Activated naive CD8-positive, alpha-beta T cell treated with anti-CD3 and anti-CD28 coated beads, Interleukin-2, amount 50 U/mL, for 16 hours (primary cell): ENCODE measurements at regions not wholly inside any gene's neighbourhood (a gene's known extent, or its start where the extent isn't known, plus 50 kb on each side); places are given as distances from the start of the nearest gene placed in this dataset.
"Not testable (repeated sequence)": the region's sequence is repeated elsewhere in the genome, so short reads cannot be mapped to it uniquely, and the experiment has no call there.

Source experiments
- DNase-seq: peaks from one replicate; pipeline ENCODE4 v3.0.0-alpha.2; 2020; ENCODE audit warnings: low read depth, low spot score

DNA sequence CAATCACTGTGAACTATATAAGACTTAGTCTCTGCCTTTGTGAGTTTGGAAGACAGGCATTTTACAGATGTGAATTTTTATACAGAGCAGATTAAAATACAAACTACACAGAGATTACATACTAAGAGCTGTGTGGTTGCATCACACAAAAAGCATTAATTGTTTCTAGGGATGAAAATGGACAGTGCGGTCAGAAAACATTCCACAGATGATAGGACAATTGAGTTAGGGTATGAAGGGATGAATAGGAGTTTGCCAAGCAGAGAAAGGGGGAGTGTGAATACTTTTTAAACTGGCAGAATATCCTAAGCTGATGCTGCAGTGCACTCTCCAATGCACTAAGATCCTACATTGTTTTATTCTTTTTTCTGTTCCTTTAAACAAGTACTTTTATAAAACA, 345.8 kb downstream of the VRK1 start:
- DNase-seq = no peak

DNA sequence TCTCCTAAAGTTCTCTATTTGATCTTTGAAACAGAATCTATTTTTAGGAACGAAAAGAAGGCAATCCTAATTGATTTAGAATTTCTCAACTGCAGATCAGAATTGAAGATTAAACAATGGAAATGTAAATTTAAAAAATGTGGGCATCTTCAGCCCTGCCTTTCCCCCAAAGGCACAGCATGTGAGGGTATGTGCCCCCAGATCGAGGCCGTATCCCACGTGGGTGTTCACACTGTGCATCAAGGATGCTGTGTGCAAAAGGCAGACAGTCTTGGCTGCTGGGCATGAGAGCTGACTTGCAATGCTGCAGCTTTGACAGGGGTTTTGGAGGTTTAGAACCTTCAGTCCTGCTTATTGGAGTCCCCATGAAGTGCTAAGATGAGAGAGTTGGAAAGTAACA, 346.3 kb downstream of the VRK1 start:
- DNase-seq = no peak

DNA sequence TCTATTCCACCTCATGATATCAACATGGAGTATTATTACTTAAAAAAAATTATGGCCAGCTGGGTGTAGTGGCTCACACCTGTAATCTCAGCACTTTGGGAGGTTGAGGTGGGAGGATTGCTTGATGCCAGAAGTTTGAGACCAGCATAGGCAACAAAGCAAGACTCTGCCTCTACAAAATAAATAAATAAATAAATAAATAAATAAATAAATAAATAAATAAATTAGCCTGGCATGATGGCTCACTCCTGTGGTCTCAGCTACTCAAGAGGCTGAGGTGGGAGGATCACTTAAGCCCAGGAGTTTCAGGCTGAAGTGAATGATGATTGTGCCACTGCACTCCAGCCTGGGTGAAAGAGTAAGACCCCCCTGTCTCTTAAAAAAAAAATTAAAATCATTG, 350.8 kb downstream of the VRK1 start:
- not testable (repeated sequence) for DNase-seq

DNA sequence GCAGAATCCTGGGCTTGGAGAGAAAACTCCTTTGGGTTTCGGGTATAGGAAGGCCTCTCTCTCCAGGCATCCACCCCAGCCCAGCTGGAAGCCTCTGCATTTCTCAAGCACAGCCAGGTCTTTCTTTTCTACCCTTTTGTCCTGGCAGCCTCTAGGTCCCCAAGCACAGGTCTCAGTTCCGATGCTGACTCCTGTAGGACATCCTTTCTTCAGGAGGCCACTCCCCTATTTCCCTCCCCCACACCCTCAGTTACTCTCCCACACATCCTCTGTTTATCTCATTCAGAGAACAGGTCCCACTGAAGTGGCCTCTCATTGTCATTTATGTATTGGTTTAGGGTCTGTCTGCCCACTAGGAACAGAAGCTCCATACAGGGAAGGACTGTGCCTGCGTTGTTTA, 352.6 kb downstream of the VRK1 start:
- no peak for DNase-seq

DNA sequence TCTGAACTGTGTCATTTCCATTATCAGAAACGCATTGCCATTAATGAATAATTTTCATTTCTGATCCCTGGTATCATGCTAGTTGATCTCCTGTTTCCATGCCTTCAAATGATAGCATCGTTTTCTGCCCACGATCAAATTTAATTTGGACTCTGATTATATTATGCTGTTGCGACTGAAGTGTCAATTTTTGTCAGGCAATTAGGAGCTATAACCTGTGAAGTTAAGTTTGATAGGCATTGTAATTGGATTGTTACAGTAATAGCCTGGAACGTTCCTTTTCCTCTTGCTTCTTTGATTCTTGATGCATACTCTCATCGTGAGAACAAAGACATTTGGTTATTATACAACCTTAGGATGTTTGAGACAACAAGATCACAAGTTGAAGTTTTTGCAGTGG, 356.3 kb downstream of the VRK1 start:
- DNase-seq = no peak

DNA sequence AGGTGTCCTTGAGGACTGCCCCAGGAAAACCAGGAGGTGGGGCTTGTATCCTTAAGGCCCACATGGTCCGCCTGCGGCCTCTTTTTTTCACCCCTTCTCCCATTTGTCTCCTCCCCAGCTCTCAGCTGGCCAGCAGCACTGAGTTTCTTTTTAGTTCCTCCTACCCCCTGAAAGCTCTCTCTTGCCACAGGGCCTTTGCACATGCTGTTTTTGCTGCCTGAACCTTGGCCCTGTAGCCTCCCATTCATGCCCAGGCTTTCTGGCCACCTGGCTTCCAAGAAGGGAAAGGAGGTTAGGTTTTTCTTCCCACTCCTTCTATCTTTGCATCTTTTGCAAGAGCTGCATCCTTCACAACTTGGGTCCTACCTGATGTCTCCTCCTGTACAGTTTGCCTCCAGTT, 358.1 kb downstream of the VRK1 start:
- DNase-seq = no peak

DNA sequence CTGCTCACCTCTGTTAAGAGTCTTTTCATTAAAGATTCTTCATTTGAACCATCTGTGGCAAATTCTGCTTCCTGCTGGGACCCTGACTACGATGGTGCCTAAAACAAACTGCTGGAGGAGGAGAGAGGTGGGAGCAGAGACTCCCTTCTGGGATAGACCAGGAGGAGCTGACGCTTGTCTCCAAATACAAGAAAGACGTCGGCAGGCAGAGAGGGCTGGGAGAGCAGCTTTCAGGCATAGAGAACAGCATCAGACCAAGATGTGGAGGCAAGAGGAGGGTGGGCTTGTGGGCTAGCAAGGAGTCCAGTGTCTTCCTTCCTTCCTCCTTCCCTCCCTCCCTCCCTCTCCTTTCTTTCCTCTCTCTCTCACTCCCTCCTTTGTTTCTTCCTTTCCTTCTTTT, 358.6 kb downstream of the VRK1 start:
- no peak for DNase-seq

DNA sequence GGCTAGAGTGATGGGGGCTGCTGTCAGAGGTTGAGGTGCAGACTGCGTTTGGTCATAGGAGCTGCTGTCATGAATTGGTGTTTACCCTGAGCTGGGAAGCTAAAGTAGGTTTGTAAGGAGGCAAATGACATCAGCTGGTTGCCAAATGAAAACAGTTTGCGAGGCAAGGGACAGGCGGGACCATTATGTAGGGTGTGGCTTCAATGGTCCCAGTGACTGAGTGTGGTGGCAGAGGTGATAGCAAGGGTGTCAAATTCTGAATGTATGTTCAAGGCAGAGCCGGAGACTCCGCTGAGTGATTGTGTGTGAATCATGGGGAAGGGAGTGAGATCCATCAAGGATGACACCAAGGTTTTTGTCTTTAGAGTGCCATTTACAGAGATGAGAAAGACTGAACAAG, 359.5 kb downstream of the VRK1 start:
- no peak for DNase-seq

DNA sequence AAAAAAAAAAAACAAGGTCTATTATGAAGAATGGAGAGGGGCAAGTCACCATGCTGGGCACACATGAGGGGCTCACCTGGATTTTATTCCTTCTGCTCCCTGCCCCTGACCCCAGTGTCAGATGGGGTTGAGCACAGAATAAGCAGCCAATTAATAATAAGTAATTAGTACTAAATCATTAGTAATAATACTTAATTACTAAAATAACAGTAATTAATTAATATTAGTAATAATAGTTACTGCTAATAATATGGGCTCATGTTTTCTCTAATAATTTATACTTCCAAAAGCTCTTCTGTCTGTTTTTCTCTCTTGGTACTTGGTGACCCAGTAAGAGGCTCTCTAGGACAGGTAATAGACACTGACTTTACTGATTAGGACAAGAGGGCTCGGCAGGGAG, 360.9 kb downstream of the VRK1 start:
- no peak for DNase-seq

DNA sequence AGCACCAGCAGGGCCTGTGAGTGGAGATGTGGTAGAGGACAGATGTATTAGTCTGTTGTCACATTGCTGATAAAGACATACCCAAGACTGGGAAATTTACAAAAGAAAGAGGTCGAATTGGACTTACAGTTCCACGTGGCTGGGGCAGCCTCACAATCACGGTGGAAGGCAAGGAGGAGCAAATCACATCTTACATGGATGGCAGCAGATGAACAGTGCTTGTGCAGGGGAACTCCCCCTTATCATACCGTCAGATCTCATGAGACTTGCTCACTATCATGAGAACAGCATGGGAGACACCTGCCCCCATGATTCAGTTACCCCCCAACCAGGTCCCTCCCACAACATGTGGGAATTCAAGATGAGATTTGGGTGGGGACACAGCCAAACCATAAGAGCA, 361.9 kb downstream of the VRK1 start:
- no peak for DNase-seq

DNA sequence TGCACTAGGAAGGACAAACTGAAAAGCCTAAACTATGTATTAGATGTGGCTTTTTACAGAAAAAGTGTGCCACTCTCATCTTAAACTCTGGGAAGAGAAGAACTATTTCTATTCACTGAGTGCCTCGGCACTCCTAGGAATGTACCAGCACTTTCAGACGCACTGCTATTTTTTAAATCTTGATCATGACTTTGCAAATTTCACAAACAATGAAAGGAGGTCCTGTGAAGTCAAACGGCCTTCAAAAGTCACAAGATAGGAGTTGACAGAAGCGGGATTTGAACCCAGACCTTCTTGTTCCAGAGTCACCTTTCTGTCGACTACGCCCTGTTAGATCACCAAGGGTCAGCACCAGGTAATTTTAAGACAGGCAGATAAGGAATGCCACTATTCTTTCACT, 365.4 kb downstream of the VRK1 start:
- DNase-seq = no peak

DNA sequence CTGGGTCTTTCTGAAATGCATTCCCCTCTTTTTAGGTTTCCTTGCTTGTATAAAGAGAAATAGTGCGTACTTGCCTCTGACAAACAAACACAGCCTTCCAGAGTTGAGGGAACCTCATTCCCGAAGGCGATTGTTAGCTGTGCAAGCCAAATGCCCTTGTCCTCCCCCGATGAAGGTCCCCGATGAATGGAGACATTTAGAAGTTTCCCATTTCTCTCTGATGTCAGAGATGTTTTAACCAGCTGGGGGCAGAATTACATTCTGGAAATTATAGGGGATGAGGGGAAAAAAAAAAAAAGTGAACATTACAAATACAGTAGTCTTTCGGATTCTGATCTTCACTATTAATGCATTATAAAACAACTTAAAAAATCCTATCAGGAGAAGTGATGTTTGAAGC, 366.8 kb downstream of the VRK1 start:
- no peak for DNase-seq

DNA sequence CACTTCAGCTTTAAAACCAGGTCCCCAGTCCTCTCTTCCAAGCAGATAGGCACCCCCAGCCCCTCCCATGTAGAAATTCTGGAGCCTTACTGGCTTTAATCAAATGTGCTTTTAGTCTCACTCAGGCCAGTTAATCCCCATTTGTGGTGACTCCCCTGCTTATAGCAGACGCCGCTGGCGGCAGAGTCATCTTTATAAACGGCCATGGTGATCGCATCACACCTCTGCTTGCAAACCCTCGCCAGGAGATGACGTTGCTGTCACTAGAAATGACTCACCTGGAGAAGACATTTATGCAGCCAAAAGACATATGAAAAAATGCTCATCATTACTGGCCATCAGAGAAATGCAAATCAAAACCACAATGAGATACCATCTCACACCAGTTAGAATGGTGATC, 369.3 kb downstream of the VRK1 start:
- DNase-seq = no peak

DNA sequence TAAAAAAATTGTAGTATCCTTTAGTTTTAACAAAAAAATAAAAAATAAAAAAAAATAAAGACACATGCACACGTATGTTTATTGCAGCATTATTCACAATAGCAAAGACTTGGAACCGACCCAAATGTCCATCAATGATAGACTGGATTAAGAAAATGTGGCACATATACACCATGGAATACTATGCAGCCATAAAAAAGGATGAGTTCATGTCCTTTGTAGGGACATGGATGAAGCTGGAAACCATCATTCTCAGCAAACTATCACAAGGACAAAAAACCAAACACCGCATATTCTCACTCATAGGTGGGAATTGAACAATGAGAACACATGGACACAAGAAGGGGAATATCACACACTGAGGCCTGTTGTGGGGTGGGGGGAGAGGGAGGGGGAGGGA, 370.4 kb downstream of the VRK1 start:
- DNase-seq = not testable (repeated sequence)

DNA sequence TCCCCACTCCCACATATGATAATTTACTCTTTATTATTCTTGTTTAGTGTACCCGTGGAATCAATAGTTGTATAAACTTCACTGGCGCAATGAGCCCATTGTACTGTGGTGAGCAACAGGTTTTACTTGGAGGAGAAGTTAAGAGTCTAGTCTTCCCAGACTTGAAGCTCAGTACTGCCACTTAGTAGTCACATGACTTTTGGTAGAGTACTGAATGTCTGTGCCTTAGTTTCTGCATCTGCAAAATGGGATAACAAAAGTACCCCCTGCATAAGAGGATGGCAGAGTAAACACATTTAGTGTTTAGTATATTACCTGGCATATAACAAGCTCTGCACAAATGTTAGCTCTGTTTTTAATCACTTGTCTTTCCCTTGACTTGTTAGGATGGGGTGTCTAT, 375.5 kb downstream of the VRK1 start:
- no peak for DNase-seq

DNA sequence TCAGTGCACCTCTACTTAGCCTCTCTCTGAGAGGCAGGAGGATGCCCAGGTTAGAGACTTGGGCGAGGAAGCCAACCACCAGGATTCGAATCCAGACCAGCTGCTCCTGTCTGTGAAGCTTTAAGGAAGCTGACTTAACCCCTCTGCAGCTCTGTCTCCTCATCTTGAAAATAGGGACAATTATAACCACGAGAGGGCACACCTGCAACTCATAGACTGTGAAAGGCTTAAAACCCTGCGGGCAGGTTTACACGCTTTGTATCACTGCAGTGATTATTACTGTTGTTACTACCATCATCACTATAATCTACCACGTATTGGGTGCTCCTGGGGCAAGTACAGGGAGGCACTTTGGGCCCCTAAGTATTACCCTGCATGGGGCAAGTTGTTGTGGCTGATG, 379.8 kb downstream of the VRK1 start:
- DNase-seq = no peak

DNA sequence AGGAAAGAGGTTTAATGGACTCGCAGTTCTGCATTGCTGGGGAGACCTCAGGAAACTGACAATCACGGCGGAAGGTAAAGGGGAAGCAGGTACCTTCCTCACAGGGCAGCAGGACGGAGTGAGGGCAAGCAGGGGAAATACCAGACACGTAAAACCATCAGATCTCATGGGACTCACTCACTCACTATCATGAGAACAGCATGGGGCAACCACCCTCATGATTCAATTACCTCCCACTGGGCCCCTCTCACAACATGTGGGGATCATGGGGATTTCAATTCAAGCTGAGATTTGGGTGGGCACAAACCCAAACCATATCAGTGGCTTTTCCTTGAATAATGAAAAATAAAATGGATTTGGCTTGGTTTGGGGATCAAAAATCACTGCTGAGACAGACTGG, 380.5 kb downstream of the VRK1 start:
- DNase-seq = no peak

DNA sequence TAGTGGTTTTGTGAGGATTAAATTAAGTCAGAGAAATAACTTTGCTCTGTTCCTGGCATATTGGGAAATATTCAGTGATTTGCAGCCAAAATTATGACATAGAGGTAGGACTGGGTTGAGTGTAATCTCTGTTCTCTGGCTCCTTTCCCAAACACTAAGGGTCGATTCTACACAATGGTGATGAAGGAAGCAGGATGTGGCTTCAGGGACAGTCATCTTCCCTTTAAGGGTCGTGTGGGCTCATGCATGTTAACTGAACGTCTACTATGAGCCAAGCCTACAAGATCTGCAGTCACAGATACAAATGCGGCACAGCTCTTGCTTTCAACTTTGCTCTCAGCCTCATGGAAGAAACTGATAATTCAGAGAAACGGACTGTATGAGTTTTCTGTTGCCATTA, 381.6 kb downstream of the VRK1 start:
- DNase-seq = no peak

DNA sequence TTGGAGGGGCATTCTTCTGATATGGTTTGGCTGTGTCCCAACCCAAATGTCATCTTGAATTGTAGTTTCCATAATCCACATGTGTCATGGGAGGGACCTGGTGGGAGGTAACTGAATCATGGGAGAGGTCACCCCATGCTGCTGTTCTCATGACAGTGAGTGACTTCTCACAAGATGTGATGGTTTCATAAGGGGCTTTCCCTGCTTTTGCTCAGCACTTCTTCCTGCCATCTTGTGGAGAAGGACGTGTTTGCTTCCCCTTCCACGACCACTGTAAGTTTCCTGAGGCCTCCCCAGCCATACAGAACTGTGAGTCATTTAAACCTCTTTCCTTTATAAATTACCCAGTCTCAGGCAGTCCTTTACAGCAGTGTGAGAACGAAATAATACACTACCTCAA, 382.4 kb downstream of the VRK1 start:
- DNase-seq = no peak

DNA sequence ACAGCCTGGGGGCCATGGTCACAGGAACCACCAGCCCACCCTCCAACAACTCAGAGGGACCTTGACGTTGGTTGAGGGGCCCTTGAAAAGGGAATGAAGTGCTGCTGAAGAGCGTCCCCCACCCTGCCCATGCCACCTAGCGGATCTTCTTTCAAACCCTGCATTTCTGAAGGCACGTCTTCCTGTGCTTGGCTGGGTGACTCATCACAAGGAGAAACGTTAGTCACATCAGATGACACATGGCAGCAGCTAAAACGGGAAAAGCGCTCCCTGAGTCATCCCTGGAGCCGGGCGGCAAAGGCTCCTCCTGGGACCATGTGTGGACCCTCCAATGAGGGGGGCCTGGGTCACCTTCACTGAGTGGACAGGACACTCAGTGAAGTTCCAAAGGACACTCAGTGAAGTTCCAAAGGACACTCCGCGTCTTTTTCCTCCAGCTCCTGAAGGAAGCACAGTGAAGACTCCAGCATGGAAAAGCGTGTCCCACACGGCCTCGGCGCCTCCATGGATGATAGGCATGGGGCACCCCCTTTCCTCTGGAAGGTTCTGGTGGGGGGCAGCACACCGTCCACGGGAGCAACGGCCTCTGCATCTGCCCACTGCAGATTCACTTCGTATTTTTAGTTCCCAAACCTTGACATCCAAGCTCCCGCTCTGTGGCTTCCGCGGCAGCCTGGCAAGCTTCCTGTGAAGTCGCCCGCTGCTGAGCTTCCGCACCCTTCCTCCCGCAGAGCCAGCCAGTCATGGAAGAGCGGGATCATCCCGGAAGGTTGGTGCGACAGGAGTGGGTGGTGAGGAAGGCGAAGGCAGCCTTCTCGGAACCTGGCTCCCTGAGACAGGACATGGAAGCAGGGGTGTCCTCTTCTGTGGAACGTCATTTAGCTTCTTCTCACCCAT, 383.4 kb downstream of the VRK1 start:
- no peak for DNase-seq

DNA sequence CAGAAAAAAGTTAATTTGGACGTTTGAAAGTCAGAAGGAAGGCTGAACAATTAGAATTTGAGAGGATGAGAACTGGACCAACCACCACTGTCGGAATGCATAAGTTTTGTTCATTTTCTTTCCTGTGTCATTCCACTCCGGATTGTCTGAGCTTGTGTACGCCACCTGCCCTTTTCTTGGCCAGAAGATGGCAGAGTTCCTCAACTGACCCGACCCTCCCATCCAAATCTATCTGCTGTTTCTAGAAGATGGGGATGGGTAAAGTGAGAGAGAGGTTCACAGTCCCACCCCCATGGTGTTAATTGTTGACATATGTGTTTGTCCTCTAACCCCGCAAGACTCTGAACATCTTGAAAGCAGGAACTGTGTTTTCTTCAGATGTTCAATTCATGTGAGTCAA, 388.0 kb downstream of the VRK1 start:
- no peak for DNase-seq

DNA sequence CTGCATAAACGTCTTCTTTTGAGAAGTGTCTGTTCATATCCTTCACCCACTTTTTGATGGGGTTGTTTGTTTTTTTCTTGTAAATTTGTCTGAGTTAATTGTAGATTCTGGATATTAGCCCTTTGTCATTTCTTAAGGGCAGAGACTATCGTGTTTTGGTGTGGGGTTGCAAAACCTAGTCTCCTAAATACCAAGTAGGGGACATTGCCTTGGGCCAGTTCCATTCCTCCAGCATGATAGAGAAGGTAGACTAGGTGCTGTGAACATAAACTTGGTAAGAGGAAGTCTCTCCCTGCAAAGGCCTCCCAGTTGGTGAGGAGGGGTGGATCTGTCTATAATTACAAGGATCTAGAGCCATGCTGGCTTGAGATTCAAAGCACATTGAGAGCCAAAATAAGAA, 390.7 kb downstream of the VRK1 start:
- DNase-seq = no peak

DNA sequence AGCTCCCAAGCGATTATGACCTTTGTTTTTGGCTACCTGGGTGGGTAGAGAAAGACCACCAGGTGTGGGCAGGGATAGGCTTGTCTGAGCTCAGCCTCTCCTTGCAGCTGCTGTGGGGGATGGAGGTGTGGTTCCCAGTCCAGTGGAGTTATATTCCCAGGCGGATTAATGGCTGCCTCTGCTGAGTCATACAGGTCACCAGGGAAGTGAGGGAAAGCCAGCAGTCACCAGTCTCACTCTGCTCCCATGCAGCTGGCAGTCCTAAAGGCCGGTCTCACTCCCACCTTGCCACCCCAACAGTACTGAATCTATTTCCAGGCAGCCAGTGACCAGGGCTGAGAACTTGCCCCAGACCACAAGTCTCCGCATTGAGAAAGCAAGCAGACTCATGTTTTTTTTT, 399.2 kb downstream of the VRK1 start:
- no peak for DNase-seq

DNA sequence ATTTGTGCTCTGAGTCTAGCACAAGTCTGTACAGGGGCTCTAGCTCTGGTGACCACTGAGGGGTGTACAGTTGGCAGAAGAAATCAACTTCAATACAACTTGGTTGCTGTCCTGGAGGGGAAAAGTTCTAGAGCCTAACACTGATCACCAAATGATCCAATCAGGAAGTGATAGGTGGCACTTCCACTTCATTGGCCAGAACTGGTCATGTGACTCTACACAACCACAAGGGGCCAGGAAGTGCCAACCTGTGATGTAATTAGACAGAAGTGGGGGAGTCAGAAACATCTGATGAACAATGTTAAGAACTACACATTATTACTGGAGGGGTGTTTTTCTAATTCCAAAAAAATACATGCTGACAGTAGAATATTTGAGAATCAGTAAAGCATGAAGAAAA, 401.6 kb downstream of the VRK1 start:
- DNase-seq = no peak
